ENCODE measurements at regions not wholly inside any gene's neighbourhood (a gene's known extent, or its start where the extent isn't known, plus 50 kb on each side); places are given as distances from the start of the nearest gene placed in this dataset.

DNA sequence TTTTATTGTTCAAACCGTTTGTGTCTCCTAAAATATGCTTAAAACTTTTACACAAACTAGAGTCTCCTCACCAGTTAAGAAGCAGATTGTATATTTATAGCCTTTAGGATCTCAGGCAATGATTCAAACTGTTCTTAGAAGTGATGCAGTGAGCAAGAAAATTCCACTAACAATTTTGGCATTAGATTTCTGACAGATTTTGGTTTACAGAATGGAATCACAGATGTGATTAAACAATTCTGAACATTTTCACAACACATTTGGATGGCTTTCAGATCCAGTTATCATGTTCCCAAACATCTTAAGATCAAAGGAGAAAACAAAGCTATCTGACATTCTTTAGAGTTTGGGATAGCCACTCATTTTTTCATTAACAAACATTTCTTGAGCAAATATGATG, 181.7 kb upstream of the RIOK2 start:
- H3K36me3 ChIP-seq (ENCODE audit: control insufficient read depth, insufficient read depth, low read length): no peaks in the 10 kb centered on the region
- no peak for ATAC-seq
- TF ChIP-seq CTCF (IDR thresholded peaks at IDR 0.05): no peak
- H3K27me3 Mint-ChIP-seq (ENCODE audit: low read depth in 2 of 2): no peaks in the 10 kb centered on the region
- DNase-seq: no peak
- no peak overlapping the region for H3K27ac ChIP-seq (ENCODE audit: low read length)
- no peaks in the 10 kb centered on the region for H3K36me3 Mint-ChIP-seq
- H3K4me3 ChIP-seq (ENCODE audit: low read length): no peak overlapping the region
- no peaks in the 10 kb centered on the region for H3K4me1 Mint-ChIP-seq
- H3K4me1 ChIP-seq (ENCODE audit: control insufficient read depth, insufficient read depth, low read length): no peaks in the 10 kb centered on the region
- H3K9me3 ChIP-seq (ENCODE audit: control insufficient read depth, insufficient read depth, low read length): peaks cover 5% of the 10 kb centered on the region
- WGBS (ENCODE audit: insufficient coverage): no CpG with 5 or more reads among the region's 1 CpG
- H3K4me3 Mint-ChIP-seq: no peak overlapping the region
- peaks cover 10 to 12% of the 10 kb centered on the region in 2 donors for H3K9me3 Mint-ChIP-seq
- no peak overlapping the region for H3K27ac Mint-ChIP-seq
- no peaks in the 10 kb centered on the region for H3K27me3 ChIP-seq (ENCODE audit: control insufficient read depth, insufficient read depth, low read length)
- intact Hi-C loops (cut with micrococcal nuclease): no loop called here

GRCh38 chr5:97365163-97365845, 182.3 kb upstream of the RIOK2 start:
- DNase-seq (no peak), ATAC-seq (no peak)
- Histone ChIP-seq H3K36me3 (ENCODE audit: control insufficient read depth, insufficient read depth, low read length) (no peaks in the 10 kb centered on the region), H3K27ac (ENCODE audit: low read length) (no peak overlapping the region), H3K4me1 (ENCODE audit: control insufficient read depth, insufficient read depth, low read length) (no peaks in the 10 kb centered on the region), H3K9me3 (ENCODE audit: control insufficient read depth, insufficient read depth, low read length) (peaks cover 5% of the 10 kb centered on the region), H3K4me3 (ENCODE audit: low read length) (no peak overlapping the region), H3K27me3 (ENCODE audit: control insufficient read depth, insufficient read depth, low read length) (no peaks in the 10 kb centered on the region)
- no peak for TF ChIP-seq CTCF (IDR thresholded peaks at IDR 0.05)
- Mint-ChIP-seq H3K4me1 (no peaks in the 10 kb centered on the region), H3K27ac (no peak overlapping the region), H3K36me3 (no peaks in the 10 kb centered on the region), H3K9me3 (peaks cover 9 to 11% of the 10 kb centered on the region in 2 donors), H3K4me3 (no peak overlapping the region), H3K27me3 (ENCODE audit: low read depth in 2 of 2) (no peaks in the 10 kb centered on the region)
- intact Hi-C loops (cut with micrococcal nuclease): no loop called here

DNA sequence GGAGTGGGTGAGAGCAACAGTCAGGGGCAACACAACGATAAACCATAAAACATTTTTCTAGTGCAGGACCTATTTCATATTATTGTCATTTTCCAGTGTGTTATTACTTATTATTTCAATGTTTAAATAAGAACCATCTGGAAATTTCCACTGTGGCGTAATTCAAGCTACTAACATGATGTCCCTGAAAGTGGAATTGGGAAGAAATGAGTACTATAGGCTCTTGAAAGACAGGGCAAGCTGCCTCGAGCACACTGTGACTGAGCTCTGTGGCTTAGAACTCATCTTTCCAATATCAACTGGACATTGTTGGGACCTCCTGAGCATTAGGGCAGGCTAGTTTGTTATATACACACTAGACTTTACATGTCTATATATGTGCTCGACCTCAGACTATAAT, 182.9 kb upstream of the RIOK2 start:
- TF ChIP-seq CTCF (IDR thresholded peaks at IDR 0.05): no peak
- H3K4me3 ChIP-seq (ENCODE audit: low read length): no peak overlapping the region
- H3K4me1 ChIP-seq (ENCODE audit: control insufficient read depth, insufficient read depth, low read length): no peaks in the 10 kb centered on the region
- no peaks in the 10 kb centered on the region for H3K27me3 ChIP-seq (ENCODE audit: control insufficient read depth, insufficient read depth, low read length)
- intact Hi-C loops (cut with micrococcal nuclease): no loop called here
- DNase-seq (no peak), ATAC-seq (no peak)
- H3K4me3 Mint-ChIP-seq: no peak overlapping the region
- WGBS (ENCODE audit: insufficient coverage): 72% methylated on average over 2 of the region's 4 CpGs
- H3K27me3 Mint-ChIP-seq (ENCODE audit: low read depth in 2 of 2): no peaks in the 10 kb centered on the region
- H3K36me3 Mint-ChIP-seq: no peaks in the 10 kb centered on the region
- H3K36me3 ChIP-seq (ENCODE audit: control insufficient read depth, insufficient read depth, low read length): no peaks in the 10 kb centered on the region
- peaks cover 5% of the 10 kb centered on the region for H3K9me3 ChIP-seq (ENCODE audit: control insufficient read depth, insufficient read depth, low read length)
- no peak overlapping the region for H3K27ac ChIP-seq (ENCODE audit: low read length)
- H3K9me3 Mint-ChIP-seq: peaks cover 7 to 9% of the 10 kb centered on the region in 2 donors
- no peaks in the 10 kb centered on the region for H3K4me1 Mint-ChIP-seq
- no peak overlapping the region for H3K27ac Mint-ChIP-seq

- no peak for TF ChIP-seq CTCF (IDR thresholded peaks at IDR 0.05)
- Histone ChIP-seq H3K27ac (ENCODE audit: low read length) (no peak overlapping the region), H3K4me1 (ENCODE audit: control insufficient read depth, insufficient read depth, low read length) (no peaks in the 10 kb centered on the region), H3K4me3 (ENCODE audit: low read length) (no peak overlapping the region), H3K36me3 (ENCODE audit: control insufficient read depth, insufficient read depth, low read length) (no peaks in the 10 kb centered on the region), H3K27me3 (ENCODE audit: control insufficient read depth, insufficient read depth, low read length) (no peaks in the 10 kb centered on the region), H3K9me3 (ENCODE audit: control insufficient read depth, insufficient read depth, low read length) (no peaks in the 10 kb centered on the region)
- Mint-ChIP-seq H3K27me3 (ENCODE audit: low read depth in 2 of 2) (no peaks in the 10 kb centered on the region), H3K4me3 (no peak overlapping the region), H3K36me3 (no peaks in the 10 kb centered on the region), H3K9me3 (peaks cover 6 to 14% of the 10 kb centered on the region in 2 donors), H3K4me1 (no peaks in the 10 kb centered on the region), H3K27ac (no peak overlapping the region)
- intact Hi-C loops (cut with micrococcal nuclease): no loop called here
- no peak for ATAC-seq
- DNase-seq: no peak
These were observed 192.9 kb upstream of the RIOK2 start for GRCh38 chr5:97375959-97376358.
